ENCODE measurements at regions not wholly inside any gene's neighbourhood (a gene's known extent, or its start where the extent isn't known, plus 50 kb on each side); places are given as distances from the start of the nearest gene placed in this dataset.

DNA sequence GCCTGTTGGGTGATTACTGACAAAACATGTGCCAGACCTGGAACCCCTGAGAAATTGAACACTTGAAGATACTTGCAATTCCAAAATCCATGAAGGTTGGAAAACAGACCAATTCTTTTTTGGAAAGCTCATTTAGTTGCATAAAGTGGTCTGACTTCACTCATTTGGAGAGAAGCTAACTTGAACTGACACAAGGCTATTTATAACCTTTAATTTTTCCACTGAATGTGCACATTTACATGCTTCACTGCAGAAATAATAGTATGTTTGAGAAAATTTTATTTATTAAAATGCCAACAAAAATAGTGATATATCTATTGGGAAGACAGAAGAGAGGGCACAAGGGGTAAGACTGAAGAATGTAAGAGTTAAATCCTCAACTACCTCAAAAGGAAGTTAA, 92.1 kb downstream of the MOBP start:
- Histone ChIP-seq H2AK9ac (replicated peaks; ENCODE audit: low read depth, low read length, poor library complexity) (no peak overlapping the region), H2BK15ac (ENCODE audit: low read depth, low read length) (no peak overlapping the region), H3K79me1 (ENCODE audit: low read depth in 1 of 2, low read length in 2 of 2) (no peaks in the 10 kb centered on the region), H2BK5ac (ENCODE audit: low read depth, low read length, poor library complexity, severe bottlenecking) (no peak overlapping the region), H3K56ac (ENCODE audit: extremely low read depth, insufficient read depth, low read length) (no peak overlapping the region), H3K23ac (ENCODE audit: low read depth, low read length) (no peak overlapping the region), H3K9me3 (ENCODE audit: control insufficient read depth, insufficient read depth, low read length) (no peaks in the 10 kb centered on the region), H3K4me2 (ENCODE audit: low read depth, low read length) (no peak overlapping the region), H2AK5ac (ENCODE audit: low read depth, low read length) (no peak overlapping the region), H3K27ac (ENCODE audit: insufficient read depth, low read length) (no peak overlapping the region), H4K20me1 (ENCODE audit: insufficient read depth, low read length) (no peaks in the 10 kb centered on the region), H3K27me3 (ENCODE audit: control insufficient read depth, insufficient read depth, low read length) (no peaks in the 10 kb centered on the region), H3K4me3 (ENCODE audit: insufficient read depth, low read depth, low read length) (no peak overlapping the region), H3K18ac (ENCODE audit: low read depth, low read length) (no peak overlapping the region), H3K14ac (replicated peaks; ENCODE audit: low read depth, low read length) (no peak overlapping the region), H2BK20ac (ENCODE audit: low read depth, low read length) (no peak overlapping the region), H4K5ac (ENCODE audit: low read depth, low read length) (no peak overlapping the region), H3K36me3 (ENCODE audit: control insufficient read depth, insufficient read depth, low read length) (no peaks in the 10 kb centered on the region), H3K4ac (ENCODE audit: low read depth, low read length) (no peak overlapping the region), H3K4me1 (ENCODE audit: control insufficient read depth, insufficient read depth, low read length) (no peaks in the 10 kb centered on the region), H4K8ac (ENCODE audit: low read depth in 2 of 2, low read length in 2 of 2) (no peak overlapping the region), H3K9me1 (ENCODE audit: insufficient read depth, low read length) (no peaks in the 10 kb centered on the region), H2BK120ac (ENCODE audit: low read depth, low read length) (no peak overlapping the region), H4K91ac (ENCODE audit: insufficient read depth, low read depth, low read length) (no peak overlapping the region), H3K9ac (ENCODE audit: low read depth, low read length) (no peak overlapping the region), H2AFZ (replicated peaks; ENCODE audit: low read length, poor library complexity) (no peak overlapping the region)
- no TSS peak for BruUV-seq (replicated peaks)
- in situ Hi-C loops (cut with MboI; ENCODE audit: low sequenced_read_pairs) (no loop called here), dilution Hi-C loops (cut with HindIII; ENCODE audit: low sequenced_read_pairs, unreplicated experiment) (no loop called here), intact Hi-C loops (cut with micrococcal nuclease) (no loop called here)
- POLR2A ChIA-PET (ENCODE audit: unreplicated experiment), result interaction anchor here (0.6 kb wide), 1 partner anchor 619 kb away, joined by 5 read pairs; no protein-coding TSS in a partner anchor
- CTCF ChIA-PET, result no interaction called here
- ATAC-seq (ENCODE audit: low read depth), result no peak
- DNase-seq, result no peak
- no peak for TF ChIP-seq NFE2L2 (IDR thresholded peaks at IDR 0.05; ENCODE audit: low read depth, low read length)

Measured in IMR-90 (cell line).